ENCODE measurements at regions not wholly inside any gene's neighbourhood (a gene's known extent, or its start where the extent isn't known, plus 50 kb on each side); places are given as distances from the start of the nearest gene placed in this dataset.

GRCh38 chr14:106564058-106564643 is 1037.8 kb downstream of the TMEM121 start:
- TF ChIP-seq NANOG (IDR thresholded peaks at IDR 0.05; ENCODE audit: borderline replicate concordance) (no peak), CTCF (conservative IDR thresholded peaks at IDR 0.05; ENCODE audit: low read depth in 2 of 2) (peak; percentile 31 to 50)
- no peaks in the 10 kb centered on the region for H3K9me2 ChIP-seq (ENCODE audit: insufficient read depth)
- peaks cover 43% of the 10 kb centered on the region for H3K36me3 Mint-ChIP-seq (ENCODE audit: low read depth)
- no peak overlapping the region for H3K4me2 ChIP-seq
- H2AFZ ChIP-seq = no peak overlapping the region
- no peaks in the 10 kb centered on the region for H4K20me1 ChIP-seq (replicated peaks; ENCODE audit: insufficient read depth)
- no peaks in the 10 kb centered on the region for H3K4me1 ChIP-seq (ENCODE audit: insufficient read depth)
- H3K27ac Mint-ChIP-seq = no peak overlapping the region
- H3K27me3 Mint-ChIP-seq (ENCODE audit: insufficient read depth, low read depth, poor library complexity) = peaks cover 12% of the 10 kb centered on the region
- H3K27ac ChIP-seq (ENCODE audit: low read depth) = no peak overlapping the region
- ATAC-seq (no peak), DNase-seq (ENCODE audit: low spot score) (peak; percentile 21)
- peaks cover 96% of the 10 kb centered on the region for H3K9me3 Mint-ChIP-seq
- no peak overlapping the region for H3K4me3 ChIP-seq
- H3K79me2 ChIP-seq (replicated peaks; ENCODE audit: insufficient read depth) = no peaks in the 10 kb centered on the region
- no peak overlapping the region for H3K4me3 Mint-ChIP-seq
- H3K4me1 Mint-ChIP-seq = no peaks in the 10 kb centered on the region
- no peaks in the 10 kb centered on the region for H3F3A ChIP-seq (replicated peaks; ENCODE audit: low read depth)
- H3K27me3 ChIP-seq (ENCODE audit: insufficient read depth) = no peaks in the 10 kb centered on the region
- peaks cover 5% of the 10 kb centered on the region; the same call in 1 of the 2 replicates for H3K36me3 ChIP-seq (ENCODE audit: insufficient read depth)

GRCh38 chr14:106578481-106578880 is 1052.1 kb downstream of the TMEM121 start:
- Mint-ChIP-seq H3K27me3 (ENCODE audit: insufficient read depth, low read depth, poor library complexity) (peaks cover 3% of the 10 kb centered on the region), H3K4me3 (no peak overlapping the region), H3K27ac (no peak overlapping the region), H3K9me3 (peaks cover 100% of the 10 kb centered on the region), H3K4me1 (no peaks in the 10 kb centered on the region), H3K36me3 (ENCODE audit: low read depth) (peaks cover 35% of the 10 kb centered on the region)
- H3K27me3 ChIP-seq (ENCODE audit: insufficient read depth) = no peaks in the 10 kb centered on the region
- no peaks in the 10 kb centered on the region for H3K79me2 ChIP-seq (replicated peaks; ENCODE audit: insufficient read depth)
- no peaks in the 10 kb centered on the region for H3K36me3 ChIP-seq (ENCODE audit: insufficient read depth)
- no peaks in the 10 kb centered on the region for H3F3A ChIP-seq (replicated peaks; ENCODE audit: low read depth)
- H4K20me1 ChIP-seq (replicated peaks; ENCODE audit: insufficient read depth) = no peaks in the 10 kb centered on the region
- H2AFZ ChIP-seq = no peak overlapping the region
- ATAC-seq (no peak), DNase-seq (ENCODE audit: low spot score) (no peak)
- no peaks in the 10 kb centered on the region for H3K9me2 ChIP-seq (ENCODE audit: insufficient read depth)
- H3K4me2 ChIP-seq = no peak overlapping the region
- no peak overlapping the region for H3K4me3 ChIP-seq
- no peaks in the 10 kb centered on the region for H3K4me1 ChIP-seq (ENCODE audit: insufficient read depth)
- H3K27ac ChIP-seq (ENCODE audit: low read depth) = no peak overlapping the region
- TF ChIP-seq EZH2phosphoT487 (IDR thresholded peaks at IDR 0.05; ENCODE audit: unreplicated experiment) = no peak
- no peak for TF ChIP-seq ETS1 (IDR thresholded peaks at IDR 0.05)
- TF ChIP-seq STAT1 (IDR thresholded peaks at IDR 0.05; ENCODE audit: unreplicated experiment) = no peak
- TF ChIP-seq ZNF114 (CRISPR knock-in tag; IDR thresholded peaks at IDR 0.05) = no peak
- no peak for TF ChIP-seq CTCF (conservative IDR thresholded peaks at IDR 0.05; ENCODE audit: low read depth in 2 of 2)
- no peak for TF ChIP-seq REST (IDR thresholded peaks at IDR 0.05; ENCODE audit: unreplicated experiment)
- TF ChIP-seq EZH2 (IDR thresholded peaks at IDR 0.05; ENCODE audit: low read depth, unreplicated experiment) = no peak
- no peak for TF ChIP-seq POLR2AphosphoS5 (IDR thresholded peaks at IDR 0.05; ENCODE audit: low read depth)
- no peak for TF ChIP-seq CREB1 (CRISPR knock-in tag; IDR thresholded peaks at IDR 0.05; ENCODE audit: low read depth)
- TF ChIP-seq JUNB (IDR thresholded peaks at IDR 0.05; ENCODE audit: unreplicated experiment) = no peak
- TF ChIP-seq ZNF331 (CRISPR knock-in tag; IDR thresholded peaks at IDR 0.05; ENCODE audit: low read depth) = no peak
